Posterior vena cava (tissue), 2 donors: ENCODE measurements at regions not wholly inside any gene's neighbourhood (a gene's known extent, or its start where the extent isn't known, plus 50 kb on each side); places are given as distances from the start of the nearest gene placed in this dataset.

Experiments used
- DNase-seq: peaks from one replicate; pipeline ENCODE4 v3.0.0-alpha.2; 2020; ENCODE audit warnings: low spot score
- intact Hi-C, 2 donors: fragments of 100-400 bp; cut with DNase I; formaldehyde crosslinking; loops; one replicate each; pipeline versions ENCODE4 v1.14.1 to v1.14.2; 2022 to 2023
- donor health status: DM: yes; HTN: yes; CAD: no.
- donor health status: DM: yes; HTN: yes; CAD: no.

- intact Hi-C loops = no loop called here
Observed at GRCh38 chr2:145854039-145854755, 1334.3 kb upstream of the ZEB2 start.

DNA sequence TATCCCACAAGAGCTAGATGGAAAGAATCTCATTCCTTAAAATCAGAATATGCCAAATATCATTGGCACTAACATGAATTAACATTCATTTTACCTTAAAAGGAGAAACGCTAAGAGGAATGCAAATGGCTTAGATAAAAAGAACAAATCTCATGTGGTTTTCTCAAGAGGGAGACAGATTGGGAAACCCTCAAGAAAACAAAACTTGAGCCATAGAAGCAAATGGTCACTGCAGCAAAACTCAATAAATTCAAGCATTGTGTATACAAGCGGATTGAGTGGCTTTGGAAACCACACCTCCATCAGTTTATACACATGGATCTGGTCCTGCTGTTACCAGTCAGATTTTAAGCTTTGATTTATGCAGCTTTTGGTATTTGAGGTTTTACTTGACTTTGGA, 1331.8 kb upstream of the ZEB2 start:
- DNase-seq = no peak
- intact Hi-C loops = no loop called here

More at GRCh38 chr2:145854039-145854755, 1334.3 kb upstream of the ZEB2 start:
- no peak for DNase-seq

DNA sequence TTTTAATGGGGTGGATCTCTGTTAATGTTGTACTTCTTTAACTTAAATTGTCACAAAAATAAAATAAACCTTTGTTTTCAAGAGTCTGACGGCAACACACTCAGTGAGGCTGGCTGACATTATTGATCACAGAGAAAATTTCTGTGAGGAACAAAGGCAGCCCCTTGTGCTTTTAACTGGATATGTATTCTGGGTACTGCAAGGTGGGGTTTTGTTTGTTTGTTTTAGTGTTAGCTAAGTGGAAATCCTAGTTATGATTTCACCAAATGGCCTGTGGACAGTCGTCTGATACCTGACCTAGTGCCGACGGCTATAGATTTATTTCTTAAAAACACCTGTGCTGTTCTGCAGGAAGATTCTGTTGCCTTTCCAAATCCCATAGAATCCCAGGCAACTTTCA, 1329.5 kb upstream of the ZEB2 start:
- intact Hi-C loops = no loop called here

GRCh38 chr2:145846982-145847381, 1327.1 kb upstream of the ZEB2 start:
- intact Hi-C loops = no loop called here
- no peak for DNase-seq

More for the DNA sequence above, 1329.5 kb upstream of the ZEB2 start:
- DNase-seq = no peak

DNA sequence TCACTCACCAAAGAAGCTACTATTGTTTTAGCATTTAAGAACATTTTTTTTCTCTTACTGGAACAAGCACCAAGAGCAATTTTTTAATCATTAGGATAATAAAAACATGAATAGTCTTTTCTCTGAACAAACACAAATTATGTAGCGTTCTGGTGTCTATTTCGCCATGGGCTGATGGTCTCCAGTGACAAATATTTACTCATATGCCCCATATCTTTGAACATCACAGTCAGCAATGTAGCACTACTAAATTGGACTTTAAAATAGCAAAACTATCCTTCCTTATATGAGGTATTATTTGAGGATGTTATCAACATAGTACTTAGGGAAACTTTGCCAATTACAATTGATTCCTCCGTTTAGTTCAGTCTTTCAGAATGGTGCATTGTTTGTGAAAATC, 1326.0 kb upstream of the ZEB2 start:
- intact Hi-C loops = no loop called here
- no peak for DNase-seq

GRCh38 chr2:145845207-145845894, 1325.4 kb upstream of the ZEB2 start:
- intact Hi-C loops = no loop called here
- DNase-seq = no peak

DNA sequence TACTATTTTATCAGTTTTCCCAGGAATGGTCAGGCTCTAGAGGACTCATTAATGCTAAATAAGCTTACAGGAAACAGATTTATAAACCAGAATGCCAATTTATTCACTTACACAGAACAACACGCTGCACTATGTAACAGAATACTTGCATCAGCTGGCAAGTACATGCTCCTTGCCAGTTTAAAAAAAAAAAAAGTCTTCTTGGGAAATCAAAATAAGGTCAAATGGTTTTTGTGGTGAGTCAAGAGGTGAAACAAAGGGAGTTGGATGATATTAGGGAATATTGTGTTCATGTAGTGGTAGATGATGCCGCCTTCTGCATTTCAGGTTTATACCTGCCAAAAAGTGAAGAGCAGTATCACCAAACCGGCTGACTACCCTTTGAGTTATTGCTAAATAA, 1322.1 kb upstream of the ZEB2 start:
- intact Hi-C loops = no loop called here

GRCh38 chr2:145836986-145837385, 1317.1 kb upstream of the ZEB2 start:
- intact Hi-C loops = no loop called here
- no peak for DNase-seq

More for the DNA sequence above, 1322.1 kb upstream of the ZEB2 start:
- DNase-seq = no peak

- intact Hi-C loops = no loop called here
- DNase-seq = no peak
Observed at GRCh38 chr2:145835665-145836064, 1315.7 kb upstream of the ZEB2 start.

GRCh38 chr2:145832681-145833080, 1312.8 kb upstream of the ZEB2 start:
- intact Hi-C loops = no loop called here

GRCh38 chr2:145829931-145830330, 1310.0 kb upstream of the ZEB2 start:
- intact Hi-C loops = no loop called here
- DNase-seq = no peak

More at GRCh38 chr2:145832681-145833080, 1312.8 kb upstream of the ZEB2 start:
- DNase-seq = no peak

DNA sequence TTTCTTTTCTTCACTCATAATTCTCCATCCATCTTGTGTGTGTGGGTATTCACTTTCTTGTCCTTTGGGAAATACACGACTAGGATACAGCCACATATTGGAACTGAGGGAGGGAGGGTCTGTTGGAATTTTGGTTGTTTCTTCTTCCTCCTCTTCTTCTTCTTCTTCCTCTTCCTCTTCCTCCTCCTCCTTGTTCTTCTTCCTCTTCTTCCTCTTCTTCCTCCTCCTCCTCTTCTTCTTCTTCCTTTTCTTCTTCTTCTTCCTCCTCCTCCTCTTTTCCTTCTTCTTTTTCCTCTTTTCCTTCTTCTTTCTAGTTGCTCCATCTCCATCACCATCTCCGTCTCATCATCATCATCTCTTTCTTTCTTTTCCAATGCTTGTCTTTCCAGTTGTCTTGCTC, 1307.3 kb upstream of the ZEB2 start:
- DNase-seq = no peak
- intact Hi-C loops = no loop called here

GRCh38 chr2:145824384-145824783, 1304.5 kb upstream of the ZEB2 start:
- intact Hi-C loops = no loop called here

GRCh38 chr2:145822892-145823534, 1303.1 kb upstream of the ZEB2 start:
- intact Hi-C loops = no loop called here
- DNase-seq = no peak

More at GRCh38 chr2:145824384-145824783, 1304.5 kb upstream of the ZEB2 start:
- DNase-seq = no peak

DNA sequence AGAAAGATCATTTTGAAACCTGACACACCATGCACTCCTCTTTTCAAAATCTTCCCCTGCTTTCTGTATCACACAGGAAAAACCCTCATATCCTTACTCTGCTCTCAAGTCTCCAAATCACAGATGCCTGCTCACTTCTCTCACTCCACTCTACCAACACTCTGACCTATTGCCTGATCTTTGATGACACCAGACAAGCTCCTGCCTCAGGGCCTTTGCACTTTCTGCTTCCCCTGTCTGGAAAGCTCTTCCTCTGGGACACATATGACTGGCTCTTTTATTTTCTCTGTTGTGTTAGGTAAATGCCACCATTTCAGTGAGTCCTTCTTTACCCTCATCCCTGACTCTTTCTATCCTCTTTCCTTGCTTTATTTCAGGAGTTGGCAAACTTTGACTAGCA, 1300.7 kb upstream of the ZEB2 start:
- intact Hi-C loops = no loop called here
- DNase-seq = no peak

DNA sequence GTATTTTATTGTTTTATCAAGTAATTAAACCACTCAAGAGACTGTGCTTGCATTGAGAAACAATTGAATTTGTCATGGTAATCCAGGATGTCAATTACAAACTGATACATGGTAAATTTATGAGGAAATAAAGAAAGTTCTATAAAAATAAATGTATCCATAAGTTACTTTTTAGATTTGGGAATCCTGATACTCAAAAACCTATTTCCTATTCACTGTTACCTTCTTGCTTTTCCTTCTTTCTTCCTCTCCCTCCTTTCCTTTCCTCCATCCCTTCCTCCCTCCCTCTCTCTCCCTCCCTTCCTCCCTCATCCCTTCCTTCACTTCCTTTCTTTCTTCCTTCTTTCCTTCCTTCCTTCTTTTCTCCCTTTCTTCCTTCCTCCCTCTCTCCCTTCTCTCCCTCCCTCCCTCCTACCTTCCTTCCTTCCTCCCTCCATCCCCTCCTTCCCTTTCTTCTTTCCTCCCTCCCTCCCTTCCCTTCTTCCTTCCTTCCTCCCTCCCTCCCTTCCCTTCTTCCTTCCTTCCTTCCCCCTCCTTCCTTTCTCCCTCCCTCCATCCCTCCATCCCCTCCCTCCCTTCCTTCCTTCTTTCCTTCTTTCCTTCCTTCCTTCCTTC, 1299.1 kb upstream of the ZEB2 start:
- DNase-seq = no peak
- intact Hi-C loops = no loop called here

GRCh38 chr2:145815933-145816332, 1296.0 kb upstream of the ZEB2 start:
- intact Hi-C loops = no loop called here
- DNase-seq = no peak

GRCh38 chr2:145813481-145813880, 1293.6 kb upstream of the ZEB2 start:
- DNase-seq = no peak
- intact Hi-C loops = no loop called here

DNA sequence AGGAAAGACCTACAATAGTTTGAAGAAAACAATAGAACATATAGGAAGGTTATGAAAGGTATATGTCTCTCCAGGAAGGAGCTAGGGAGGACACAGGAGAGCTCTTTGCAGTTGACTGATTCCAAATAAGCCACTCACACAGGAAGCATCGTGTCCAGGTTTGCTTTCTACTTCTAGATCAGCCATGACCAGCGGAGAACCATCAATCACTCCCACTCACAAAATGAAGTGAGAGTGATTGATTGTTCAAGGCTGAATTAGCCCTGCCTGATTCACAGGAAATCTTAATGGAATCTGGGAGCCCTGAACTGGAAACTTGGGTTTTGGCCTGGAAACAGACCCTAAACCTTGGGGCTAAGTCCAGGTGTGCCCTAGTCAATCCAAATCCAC, 1292.2 kb upstream of the ZEB2 start:
- DNase-seq = no peak
- intact Hi-C loops = no loop called here
